PC-3 (cell line): ENCODE measurements at regions not wholly inside any gene's neighbourhood (a gene's known extent, or its start where the extent isn't known, plus 50 kb on each side); places are given as distances from the start of the nearest gene placed in this dataset.

Experiments used
- ATAC-seq: fragments of 200-7000 bp; cut with Tn5 transposase; 2 replicates; pipeline ENCODE4 v1.9.1; 2020; ENCODE audit warnings: mild to moderate bottlenecking, moderate library complexity
- BruUV-seq: library from RNA; stranded (reverse); fragments of 400-500 nt; replicated peaks from 2 replicates; lab custom pipeline; 2021; lab: Mats Ljungman, UMichigan
- CTCF ChIA-PET: fragments of 300-600 bp; sonication (Branson Sonifier 250); formaldehyde crosslinking; loops from one replicate; lab custom pipeline; 2022; ENCODE audit warnings: antibody characterized with exemption; lab: Charles Lee
- POLR2A ChIA-PET: fragments of 300-600 bp; sonication (Branson Sonifier 250); formaldehyde crosslinking; loops from one replicate; lab custom pipeline; 2022; ENCODE audit warnings: antibody characterized with exemption; ENCODE audit not compliant: unreplicated experiment; lab: Charles Lee
- DNase-seq: peaks from one replicate; pipeline ENCODE4 v3.0.0-alpha.2; 2015
- H2AFZ ChIP-seq: fragments of 300-600 bp; sonication (generic); 2 replicates; pipeline ENCODE4 v1.6.0; 2016; ENCODE audit warnings: antibody characterized with exemption, low read length
- H3F3A ChIP-seq: fragments of 300-600 bp; sonication (generic); one replicate; pipeline ENCODE4 v1.6.0; 2017; ENCODE audit warnings: antibody characterized with exemption, low read length, control low read depth, mild to moderate bottlenecking; ENCODE audit not compliant: unreplicated experiment
- H3K27ac ChIP-seq: fragments of 300-600 bp; sonication (generic); 2 replicates; pipeline ENCODE4 v1.5.1; 2016; ENCODE audit warnings: mild to moderate bottlenecking, low read length
- H3K27me3 ChIP-seq: fragments of 300-600 bp; sonication (generic); 2 replicates; pipeline ENCODE4 v1.6.1; 2016; ENCODE audit warnings: low read length, mixed read lengths
- H3K36me3 ChIP-seq: fragments of 300-600 bp; sonication (generic); 2 replicates; pipeline ENCODE4 v1.6.1; 2016; ENCODE audit warnings: low read depth, mixed run types, low read length, mixed read lengths
- H3K4me1 ChIP-seq: fragments of 300-600 bp; sonication (generic); 2 replicates; pipeline ENCODE4 v1.5.1; 2016; ENCODE audit warnings: low read length; ENCODE audit not compliant: insufficient read depth
- H3K4me2 ChIP-seq: fragments of 300-600 bp; sonication (generic); 2 replicates; pipeline ENCODE4 v1.6.0; 2016; ENCODE audit warnings: low read length
- H3K4me3 ChIP-seq: fragments of 300-600 bp; sonication (generic); 2 replicates; pipeline ENCODE4 v1.5.1; 2016; ENCODE audit warnings: mild to moderate bottlenecking, low read length, mixed read lengths
- H3K79me2 ChIP-seq: fragments of 300-600 bp; sonication (generic); 2 replicates; pipeline ENCODE4 v1.6.1; 2017; ENCODE audit warnings: low read length, mixed read lengths
- H3K9ac ChIP-seq: fragments of 300-600 bp; sonication (generic); 2 replicates; pipeline ENCODE4 v1.6.0; 2016; ENCODE audit warnings: mild to moderate bottlenecking, low read length
- H3K9me2 ChIP-seq: fragments of 300-600 bp; sonication (generic); replicated peaks from 2 replicates; pipeline ENCODE4 v1.6.1; 2016; ENCODE audit warnings: mixed run types, low read length, mixed read lengths
- H3K9me3 ChIP-seq: fragments of 300-600 bp; sonication (generic); 2 replicates; pipeline ENCODE4 v1.6.1; 2016; ENCODE audit warnings: low read length, mixed read lengths
- H4K20me1 ChIP-seq: fragments of 300-600 bp; sonication (generic); 2 replicates; pipeline ENCODE4 v1.6.1; 2016; ENCODE audit warnings: low read length, mixed read lengths
- EZH2 ChIP-seq: fragments of 300-600 bp; sonication (generic); IDR thresholded peaks from one replicate; pipeline ENCODE4 v1.6.1; 2017; ENCODE audit warnings: antibody characterized with exemption, mild to moderate bottlenecking, low read length; ENCODE audit not compliant: unreplicated experiment
- EZH2phosphoT487 ChIP-seq: fragments of 300-600 bp; sonication (generic); IDR thresholded peaks from 2 replicates; pipeline ENCODE4 v1.6.1; 2018; ENCODE audit warnings: mild to moderate bottlenecking, antibody characterized with exemption, low read length, borderline replicate concordance
- intact Hi-C: fragments of 100-400 bp; cut with micrococcal nuclease; formaldehyde crosslinking; loops from 2 replicates; pipeline ENCODE4 v1.9.0; 2023
- TF ChIP-seq, protein P1 (sequence below): fragments of 300-600 bp; sonication (generic); conservative IDR thresholded peaks from 2 replicates; pipeline ENCODE4 v1.5.1; 2017; ENCODE audit warnings: antibody characterized with exemption, low read depth, mild to moderate bottlenecking, low read length

DNA sequence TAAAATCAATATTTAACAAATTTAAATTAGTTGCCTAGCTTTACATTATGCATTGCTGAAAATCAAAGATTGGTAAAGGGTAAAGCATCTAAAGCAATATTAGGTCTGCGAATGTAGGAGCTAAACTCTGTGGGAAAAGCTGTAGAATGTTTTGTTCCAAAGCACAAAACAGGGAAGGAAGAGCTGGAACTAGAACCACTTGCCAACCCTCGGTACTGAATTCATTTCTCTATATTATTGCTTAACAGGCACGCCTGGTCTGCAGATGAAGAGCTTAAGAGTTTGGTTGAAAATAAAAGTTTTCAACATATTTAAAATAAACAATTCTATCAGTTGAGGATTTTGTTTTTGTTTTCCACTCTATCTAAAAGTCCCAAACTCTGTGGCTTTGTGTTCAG lies 1252.8 kb upstream of the SEL1L start:
- Histone ChIP-seq H4K20me1 (no peaks in the 10 kb centered on the region), H2AFZ (no peak overlapping the region), H3K9me3 (no peaks in the 10 kb centered on the region), H3K27me3 (no peaks in the 10 kb centered on the region), H3K4me3 (no peak overlapping the region), H3K9ac (no peak overlapping the region), H3K9me2 (no peaks in the 10 kb centered on the region), H3K4me2 (no peak overlapping the region), H3K79me2 (no peaks in the 10 kb centered on the region), H3F3A (no peaks in the 10 kb centered on the region), H3K27ac (no peak overlapping the region), H3K4me1 (no peaks in the 10 kb centered on the region), H3K36me3 (no peaks in the 10 kb centered on the region)
- TF ChIP-seq EZH2 (no peak), EZH2phosphoT487 (no peak)
- TF ChIP-seq, protein P1, sequence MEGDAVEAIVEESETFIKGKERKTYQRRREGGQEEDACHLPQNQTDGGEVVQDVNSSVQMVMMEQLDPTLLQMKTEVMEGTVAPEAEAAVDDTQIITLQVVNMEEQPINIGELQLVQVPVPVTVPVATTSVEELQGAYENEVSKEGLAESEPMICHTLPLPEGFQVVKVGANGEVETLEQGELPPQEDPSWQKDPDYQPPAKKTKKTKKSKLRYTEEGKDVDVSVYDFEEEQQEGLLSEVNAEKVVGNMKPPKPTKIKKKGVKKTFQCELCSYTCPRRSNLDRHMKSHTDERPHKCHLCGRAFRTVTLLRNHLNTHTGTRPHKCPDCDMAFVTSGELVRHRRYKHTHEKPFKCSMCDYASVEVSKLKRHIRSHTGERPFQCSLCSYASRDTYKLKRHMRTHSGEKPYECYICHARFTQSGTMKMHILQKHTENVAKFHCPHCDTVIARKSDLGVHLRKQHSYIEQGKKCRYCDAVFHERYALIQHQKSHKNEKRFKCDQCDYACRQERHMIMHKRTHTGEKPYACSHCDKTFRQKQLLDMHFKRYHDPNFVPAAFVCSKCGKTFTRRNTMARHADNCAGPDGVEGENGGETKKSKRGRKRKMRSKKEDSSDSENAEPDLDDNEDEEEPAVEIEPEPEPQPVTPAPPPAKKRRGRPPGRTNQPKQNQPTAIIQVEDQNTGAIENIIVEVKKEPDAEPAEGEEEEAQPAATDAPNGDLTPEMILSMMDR = no peak
- POLR2A ChIA-PET = no interaction called here
- CTCF ChIA-PET = no interaction called here
- intact Hi-C loops = no loop called here
- no peak for ATAC-seq
- no TSS peak for BruUV-seq
- no peak for DNase-seq

DNA sequence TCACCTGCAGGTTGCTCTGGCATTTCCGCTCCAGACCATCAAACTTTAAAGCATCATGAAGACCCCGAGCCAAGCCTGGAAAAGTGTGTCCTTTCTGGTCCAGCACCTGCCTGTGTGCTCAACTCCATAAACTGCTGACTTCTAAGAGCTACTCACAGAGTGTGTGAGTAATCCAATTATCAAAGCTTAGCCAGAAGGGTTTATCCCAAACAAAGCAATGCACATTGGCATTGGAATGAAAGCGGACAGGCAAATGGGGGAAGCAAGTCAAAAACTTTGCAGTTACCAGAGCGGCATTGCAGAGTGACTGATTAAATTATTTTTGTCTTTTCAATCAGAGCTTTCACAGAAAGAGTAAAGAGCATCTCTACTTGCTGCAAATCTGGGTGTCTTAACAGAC lies 1262.4 kb upstream of the SEL1L start:
- Histone ChIP-seq H3K4me3 (no peak overlapping the region), H4K20me1 (no peaks in the 10 kb centered on the region), H2AFZ (no peak overlapping the region), H3F3A (no peaks in the 10 kb centered on the region), H3K4me1 (no peaks in the 10 kb centered on the region), H3K79me2 (no peaks in the 10 kb centered on the region), H3K27ac (no peak overlapping the region), H3K9ac (no peak overlapping the region), H3K27me3 (no peaks in the 10 kb centered on the region), H3K9me3 (peaks cover 6% of the 10 kb centered on the region; the same call in 1 of the 2 replicates), H3K36me3 (no peaks in the 10 kb centered on the region), H3K4me2 (no peak overlapping the region), H3K9me2 (no peaks in the 10 kb centered on the region)
- ATAC-seq (no peak), DNase-seq (no peak)
- TF ChIP-seq, protein P1 = no peak
- no TSS peak for BruUV-seq
- ChIA-PET CTCF (no interaction called here), POLR2A (no interaction called here)
- intact Hi-C loops = no loop called here

DNA sequence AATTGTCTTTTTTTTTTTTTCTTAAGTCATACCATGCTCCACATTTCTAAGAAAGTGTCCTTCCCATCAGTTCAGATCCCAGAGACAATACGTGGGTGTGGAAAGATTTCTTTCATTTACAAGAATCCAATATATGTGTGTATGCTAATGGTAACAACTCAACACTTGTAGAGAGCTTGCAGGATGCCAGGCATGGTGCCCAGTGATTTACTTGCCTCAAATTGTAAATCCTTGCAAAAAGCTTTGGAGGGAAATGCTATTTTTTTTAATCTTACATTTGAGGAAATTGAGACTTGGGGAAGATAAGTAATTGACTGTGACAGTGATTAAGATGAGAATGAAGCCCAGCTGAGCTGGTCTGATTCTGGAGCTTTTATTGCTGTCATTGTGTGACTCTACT lies 1264.6 kb upstream of the SEL1L start:
- H3K4me1 ChIP-seq = no peaks in the 10 kb centered on the region
- TF ChIP-seq EZH2phosphoT487 (no peak), EZH2 (no peak)
- TF ChIP-seq, protein P1 = no peak
- no peaks in the 10 kb centered on the region for H3K36me3 ChIP-seq
- H3F3A ChIP-seq = no peaks in the 10 kb centered on the region
- no peak overlapping the region for H3K27ac ChIP-seq
- intact Hi-C loops = no loop called here
- H3K4me2 ChIP-seq = no peak overlapping the region
- no peaks in the 10 kb centered on the region for H3K9me2 ChIP-seq
- peaks cover 9% of the 10 kb centered on the region; the same call in 1 of the 2 replicates for H3K9me3 ChIP-seq
- no peak overlapping the region for H3K4me3 ChIP-seq
- CTCF ChIA-PET = no interaction called here
- H3K79me2 ChIP-seq = no peaks in the 10 kb centered on the region
- H3K9ac ChIP-seq = no peak overlapping the region
- H4K20me1 ChIP-seq = no peaks in the 10 kb centered on the region
- DNase-seq (no peak), ATAC-seq (no peak)
- no peaks in the 10 kb centered on the region for H3K27me3 ChIP-seq
- POLR2A ChIA-PET = no interaction called here
- no peak overlapping the region for H2AFZ ChIP-seq
- BruUV-seq = no TSS peak
